Esophagus muscularis mucosa (tissue), 4 donors: ENCODE measurements at regions not wholly inside any gene's neighbourhood (a gene's known extent, or its start where the extent isn't known, plus 50 kb on each side); places are given as distances from the start of the nearest gene placed in this dataset.

ENCODE experiments used
- DNase-seq: peaks from one replicate; pipeline ENCODE4 v3.0.0-alpha.2; 2017; ENCODE audit errors: extremely low spot score
- H3K27ac ChIP-seq, 4 donors: fragments of 200-600 bp; sonication (generic); replicated peaks in 1 of 4; 1 replicate in 3 of 4; 2 replicates in 1 of 4; pipeline ENCODE4 v1.5.1; 2016 to 2019; ENCODE audit warnings: mild to moderate bottlenecking in 1 of 4
- H3K27me3 ChIP-seq, 4 donors: fragments of 200-600 bp; sonication (generic); one replicate each; pipeline versions ENCODE4 v1.5.1 to v1.6.0; 2016 to 2019
- H3K36me3 ChIP-seq, 4 donors: fragments of 200-600 bp; sonication (generic); one replicate each; pipeline ENCODE4 v1.5.1; 2016 to 2019
- H3K4me1 ChIP-seq, 4 donors: fragments of 200-600 bp; sonication (generic); one replicate each; pipeline ENCODE4 v1.5.1; 2016 to 2019
- H3K4me3 ChIP-seq, 4 donors: fragments of 200-600 bp; sonication (generic); 1 replicate in 2 of 4; 2 replicates in 2 of 4; pipeline ENCODE4 v1.5.1; 2016 to 2019; ENCODE audit warnings: mild to moderate bottlenecking in 4 of 4, moderate library complexity in 1 of 4
- H3K9me3 ChIP-seq, 4 donors: fragments of 200-600 bp; sonication (generic); 1 replicate in 3 of 4; 2 replicates in 1 of 4; pipeline ENCODE4 v1.5.1; 2016 to 2019
- CTCF ChIP-seq, 3 experiments: fragments of 200-600 bp in 2 of 3; fragments of 450-650 bp in 1 of 3; sonication (generic) in 2 of 3; IDR thresholded peaks; one replicate each; pipeline ENCODE4 v1.5.1; 2017 to 2019; ENCODE audit warnings: antibody characterized with exemption in 3 of 3, mild to moderate bottlenecking in 2 of 3, moderate library complexity in 1 of 3
- EP300 ChIP-seq: sonication (generic); formaldehyde crosslinking; IDR thresholded peaks from one replicate; pipeline ENCODE4 v1.6.1; 2017; ENCODE audit warnings: antibody characterized with exemption
- POLR2A ChIP-seq: fragments of 450-650 bp; IDR thresholded peaks from one replicate; pipeline ENCODE4 v1.6.1; 2017; ENCODE audit warnings: antibody characterized with exemption, moderate library complexity, mild to moderate bottlenecking, low read depth
- POLR2AphosphoS5 ChIP-seq, 2 donors: sonication (generic); formaldehyde crosslinking; IDR thresholded peaks; one replicate each; pipeline ENCODE4 v1.6.1; 2017; ENCODE audit warnings: antibody characterized with exemption in 2 of 2
- WGBS: methylation state at CpG from one replicate; pipeline ENCODE4 v1.1.5; 2018; 5-methylcytosine and 5-hydroxymethylcytosine counted together
- intact Hi-C: fragments of 100-400 bp; cut with DNase I; formaldehyde crosslinking; loops from one replicate; pipeline ENCODE4 v1.15.1; 2023

GRCh38 chr10:9875353-9875752 lies 1142.3 kb upstream of the CELF2 start:
- intact Hi-C loops = no loop called here
- DNase-seq = no peak
- no peak overlapping the region for H3K27ac ChIP-seq
- H3K9me3 ChIP-seq = no peaks in the 10 kb centered on the region
- TF ChIP-seq POLR2AphosphoS5 (IDR thresholded peaks at IDR 0.05) = no peak
- TF ChIP-seq EP300 = no peak
- TF ChIP-seq CTCF (IDR thresholded peaks at IDR 0.05) = no peak
- TF ChIP-seq POLR2A = no peak
- H3K4me3 ChIP-seq = no peak overlapping the region
- 95% methylated on average over 5 of the region's 5 CpGs for WGBS
- H3K36me3 ChIP-seq = no peaks in the 10 kb centered on the region
- H3K27me3 ChIP-seq = no peaks in the 10 kb centered on the region
- no peaks in the 10 kb centered on the region for H3K4me1 ChIP-seq

GRCh38 chr10:9877978-9878377 lies 1139.7 kb upstream of the CELF2 start:
- intact Hi-C loops = no loop called here
- 89% methylated on average over 12 of the region's 12 CpGs for WGBS
- TF ChIP-seq EP300 (no peak), CTCF (IDR thresholded peaks at IDR 0.05) (no peak), POLR2A (no peak), POLR2AphosphoS5 (IDR thresholded peaks at IDR 0.05) (no peak)

GRCh38 chr10:9878383-9878782 lies 1139.3 kb upstream of the CELF2 start:
- Histone ChIP-seq H3K4me1 (no peaks in the 10 kb centered on the region), H3K27me3 (no peaks in the 10 kb centered on the region), H3K4me3 (no peak overlapping the region), H3K27ac (no peak overlapping the region), H3K9me3 (peaks cover 0 to 6% (median 4%) of the 10 kb centered on the region in 4 donors), H3K36me3 (no peaks in the 10 kb centered on the region)
- intact Hi-C loops = no loop called here
- TF ChIP-seq POLR2AphosphoS5 (IDR thresholded peaks at IDR 0.05) = no peak
- no peak for TF ChIP-seq POLR2A
- no peak for TF ChIP-seq EP300
- TF ChIP-seq CTCF (IDR thresholded peaks at IDR 0.05) = no peak
- no peak for DNase-seq
- WGBS = 93% methylated on average over 10 of the region's 10 CpGs

More at GRCh38 chr10:9877978-9878377, 1139.7 kb upstream of the CELF2 start:
- Histone ChIP-seq H3K4me3 (no peak overlapping the region), H3K36me3 (no peaks in the 10 kb centered on the region), H3K27ac (no peak overlapping the region), H3K27me3 (no peaks in the 10 kb centered on the region), H3K9me3 (peaks cover 0 to 2% (median under 1%) of the 10 kb centered on the region in 4 donors), H3K4me1 (no peaks in the 10 kb centered on the region)
- no peak for DNase-seq

- H3K36me3 ChIP-seq = no peaks in the 10 kb centered on the region
- WGBS = 84% methylated on average over 3 of the region's 3 CpGs
- H3K27me3 ChIP-seq = no peaks in the 10 kb centered on the region
- peaks cover 0 to 7% (median 6%) of the 10 kb centered on the region in 4 donors for H3K9me3 ChIP-seq
- H3K27ac ChIP-seq = no peak overlapping the region
- no peak for DNase-seq
- intact Hi-C loops = no loop called here
- H3K4me3 ChIP-seq = no peak overlapping the region
- no peak for TF ChIP-seq EP300
- H3K4me1 ChIP-seq = no peaks in the 10 kb centered on the region
These were observed 1131.9 kb upstream of the CELF2 start for GRCh38 chr10:9885761-9886160.

GRCh38 chr10:9886772-9887171 lies 1130.9 kb upstream of the CELF2 start:
- H3K4me3 ChIP-seq = no peak overlapping the region
- no peaks in the 10 kb centered on the region for H3K36me3 ChIP-seq
- no peak for DNase-seq
- peaks cover 0 to 7% (median 6%) of the 10 kb centered on the region in 4 donors for H3K9me3 ChIP-seq
- H3K27me3 ChIP-seq = no peaks in the 10 kb centered on the region
- TF ChIP-seq POLR2AphosphoS5 (IDR thresholded peaks at IDR 0.05) = no peak
- no peak for TF ChIP-seq POLR2A
- no peak for TF ChIP-seq CTCF (IDR thresholded peaks at IDR 0.05)
- TF ChIP-seq EP300 = no peak
- intact Hi-C loops = no loop called here
- no peaks in the 10 kb centered on the region for H3K4me1 ChIP-seq
- WGBS = 75% methylated on average over 1 of the region's 1 CpG
- H3K27ac ChIP-seq = no peak overlapping the region
